Body of pancreas (tissue), 4 donors: ENCODE measurements at regions not wholly inside any gene's neighbourhood (a gene's known extent, or its start where the extent isn't known, plus 50 kb on each side); places are given as distances from the start of the nearest gene placed in this dataset.

Experiments
- CTCF ChIP-seq, 7 experiments: fragments of 450-650 bp in 4 of 7; fragments of 200-600 bp in 3 of 7; sonication (generic) in 3 of 7; IDR thresholded peaks; one replicate each; pipeline ENCODE4 v1.5.1; 2016 to 2019; ENCODE audit warnings: antibody characterized with exemption in 7 of 7
- POLR2A ChIP-seq, 3 donors: fragments of 450-650 bp; IDR thresholded peaks; one replicate each; pipeline ENCODE4 v1.6.1; 2016; ENCODE audit warnings: antibody characterized with exemption in 3 of 3, mild to moderate bottlenecking in 2 of 3

GRCh38 chr10:3366735-3367405 is 194.3 kb upstream of the PITRM1 start:
- no peak for TF ChIP-seq POLR2A (IDR thresholded peaks at IDR 0.05)
- no peak for TF ChIP-seq CTCF (IDR thresholded peaks at IDR 0.05)
